ENCODE measurements at regions not wholly inside any gene's neighbourhood (a gene's known extent, or its start where the extent isn't known, plus 50 kb on each side); places are given as distances from the start of the nearest gene placed in this dataset.
"Not testable (repeated sequence)": the region's sequence is repeated elsewhere in the genome, so short reads cannot be mapped to it uniquely, and the experiment has no call there.

- DNase-seq (ENCODE audit: low spot score) (no peak), FAIRE-seq (no peak)
Measured at GRCh38 chr13:88976466-88976865, 1305.3 kb downstream of the SLITRK5 start.

GRCh38 chr13:88978607-88979006 lies 1307.4 kb downstream of the SLITRK5 start:
- FAIRE-seq (no peak), DNase-seq (ENCODE audit: low spot score) (no peak)

- FAIRE-seq (no peak), DNase-seq (ENCODE audit: low spot score) (no peak)
Measured at GRCh38 chr13:88979465-88980175, 1308.4 kb downstream of the SLITRK5 start.

GRCh38 chr13:89003656-89004055 lies 1332.5 kb downstream of the SLITRK5 start:
- DNase-seq (ENCODE audit: low spot score) (no peak), FAIRE-seq (no peak)

GRCh38 chr13:89011615-89012014 lies 1340.4 kb downstream of the SLITRK5 start:
- no peak for FAIRE-seq
- DNase-seq (ENCODE audit: low spot score): no peak

- DNase-seq (ENCODE audit: low spot score): no peak
- no peak for FAIRE-seq
Measured at GRCh38 chr13:89027694-89028306, 1356.6 kb downstream of the SLITRK5 start.

GRCh38 chr13:89029062-89029461 lies 1357.9 kb downstream of the SLITRK5 start:
- FAIRE-seq (no peak), DNase-seq (ENCODE audit: low spot score) (no peak)

- DNase-seq (ENCODE audit: low spot score): no peak
- FAIRE-seq: no peak
Measured at GRCh38 chr13:89034015-89034414, 1362.8 kb downstream of the SLITRK5 start.

- no peak for FAIRE-seq
Measured at GRCh38 chr13:89052699-89053098, 1381.5 kb downstream of the SLITRK5 start.

GRCh38 chr13:89053418-89053817 lies 1382.2 kb downstream of the SLITRK5 start:
- no peak for DNase-seq (ENCODE audit: low spot score)
- FAIRE-seq: no peak

More at GRCh38 chr13:89052699-89053098, 1381.5 kb downstream of the SLITRK5 start:
- no peak for DNase-seq (ENCODE audit: low spot score)

GRCh38 chr13:89057274-89057673 lies 1386.1 kb downstream of the SLITRK5 start:
- FAIRE-seq (no peak), DNase-seq (ENCODE audit: low spot score) (no peak)

- FAIRE-seq (no peak), DNase-seq (ENCODE audit: low spot score) (no peak)
Measured at GRCh38 chr13:89057862-89058261, 1386.7 kb downstream of the SLITRK5 start.

GRCh38 chr13:89061821-89062220 lies 1390.7 kb downstream of the SLITRK5 start:
- DNase-seq (ENCODE audit: low spot score) (no peak), FAIRE-seq (no peak)

GRCh38 chr13:89066868-89067466 lies 1395.8 kb downstream of the SLITRK5 start:
- FAIRE-seq (no peak), DNase-seq (ENCODE audit: low spot score) (peak; percentile 10)

- DNase-seq (ENCODE audit: low spot score) (no peak), FAIRE-seq (no peak)
Measured at GRCh38 chr13:89072979-89073378, 1401.8 kb downstream of the SLITRK5 start.

GRCh38 chr13:89076622-89077021 lies 1405.5 kb downstream of the SLITRK5 start:
- FAIRE-seq: no peak

GRCh38 chr13:89082623-89083022 lies 1411.5 kb downstream of the SLITRK5 start:
- no peak for DNase-seq (ENCODE audit: low spot score)
- FAIRE-seq: no peak

More at GRCh38 chr13:89076622-89077021, 1405.5 kb downstream of the SLITRK5 start:
- no peak for DNase-seq (ENCODE audit: low spot score)

- not testable (repeated sequence) for DNase-seq (ENCODE audit: low spot score); FAIRE-seq
Measured at GRCh38 chr13:89088107-89088506, 1416.9 kb downstream of the SLITRK5 start.

GRCh38 chr13:89097994-89098393 lies 1426.8 kb downstream of the SLITRK5 start:
- no peak for DNase-seq (ENCODE audit: low spot score)
- no peak for FAIRE-seq

- FAIRE-seq (no peak), DNase-seq (ENCODE audit: low spot score) (no peak)
Measured at GRCh38 chr13:89113744-89114143, 1442.6 kb downstream of the SLITRK5 start.

GRCh38 chr13:89115307-89115706 lies 1444.1 kb downstream of the SLITRK5 start:
- no peak for DNase-seq (ENCODE audit: low spot score)
- FAIRE-seq: no peak

GRCh38 chr13:89136678-89137077 lies 1465.5 kb downstream of the SLITRK5 start:
- FAIRE-seq (no peak), DNase-seq (ENCODE audit: low spot score) (no peak)

GRCh38 chr13:89150362-89150761 lies 1479.2 kb downstream of the SLITRK5 start:
- FAIRE-seq (no peak), DNase-seq (ENCODE audit: low spot score) (no peak)

All from RCC 7860 (cell line).